ENCODE measurements at regions not wholly inside any gene's neighbourhood (a gene's known extent, or its start where the extent isn't known, plus 50 kb on each side); places are given as distances from the start of the nearest gene placed in this dataset.
"Not testable (repeated sequence)": the region's sequence is repeated elsewhere in the genome, so short reads cannot be mapped to it uniquely, and the experiment has no call there.

DNA sequence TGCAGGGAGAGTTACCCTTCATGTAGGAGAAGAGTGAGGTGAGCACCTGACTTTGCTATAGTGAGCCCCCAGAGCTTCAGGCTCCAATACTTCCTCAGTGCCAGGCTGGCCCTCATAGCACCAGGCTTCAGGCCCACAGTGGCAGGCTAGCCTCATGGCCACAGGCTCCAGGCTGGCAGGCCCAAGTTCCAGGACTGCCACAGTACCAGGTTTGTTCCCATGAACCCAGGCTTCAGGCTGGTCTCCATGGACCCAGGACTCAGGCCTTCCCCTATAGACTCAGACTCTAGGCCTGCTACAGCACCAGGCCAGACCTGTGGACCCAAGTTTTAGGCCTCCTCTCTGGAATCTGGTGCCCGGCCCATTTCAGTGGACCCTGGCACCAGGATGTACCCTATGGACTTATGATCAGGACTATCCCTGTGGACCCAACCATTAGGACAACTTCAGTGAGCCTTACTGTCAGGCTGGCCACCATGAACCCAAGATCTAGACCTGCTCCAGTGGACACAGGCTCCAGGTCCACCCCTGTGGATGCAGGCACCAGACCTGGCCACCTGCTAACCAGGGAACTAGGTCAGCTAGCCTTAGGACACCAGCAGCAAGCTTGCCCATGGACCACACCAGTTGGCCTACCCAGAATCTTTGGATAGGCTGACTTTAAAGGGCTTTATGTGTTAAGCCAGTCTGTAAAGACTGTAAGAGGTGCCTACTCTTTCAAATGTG, 658.2 kb downstream of the KLHL13 start:
- no peak for DNase-seq

DNA sequence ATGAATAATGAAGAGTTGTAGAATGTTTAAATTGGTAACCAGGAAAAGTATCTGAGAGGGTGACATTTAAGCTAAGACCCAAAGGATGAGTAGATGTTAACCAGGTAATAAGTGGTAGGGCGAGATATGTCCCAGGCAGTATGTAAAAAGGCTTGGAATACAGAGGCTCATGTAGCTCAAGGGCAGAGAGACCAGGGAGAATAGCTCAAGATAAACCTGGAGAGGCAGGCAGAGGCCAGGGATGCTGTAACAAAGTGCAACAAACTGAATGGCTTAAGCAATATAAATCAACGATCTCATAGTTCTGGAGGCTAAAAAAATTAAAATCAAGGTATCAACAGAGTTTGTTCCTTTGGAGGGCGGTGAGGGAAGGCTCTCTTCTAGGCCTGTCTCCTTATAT, 660.8 kb downstream of the KLHL13 start:
- DNase-seq: no peak

DNA sequence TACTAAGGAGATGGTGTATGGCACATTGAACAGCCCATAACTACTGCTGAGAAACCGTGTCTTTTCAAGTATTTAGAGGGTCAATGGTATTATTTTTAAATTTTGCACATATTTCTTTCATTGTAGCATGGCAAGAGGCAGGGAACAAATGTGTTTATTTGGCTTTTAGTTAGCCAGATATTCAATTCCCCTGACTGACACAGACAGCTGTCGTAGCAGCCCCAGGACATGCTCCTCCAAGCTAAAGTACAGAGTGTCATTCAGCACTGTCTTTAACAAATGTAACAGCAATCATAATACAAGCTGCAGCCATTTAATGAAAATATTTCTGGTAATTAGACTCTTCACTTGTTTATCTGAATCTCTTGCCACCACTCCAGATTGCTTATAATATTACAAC, 687.1 kb downstream of the KLHL13 start:
- peak in 2 of 3 experiments; percentile 25 to 75 for DNase-seq

DNA sequence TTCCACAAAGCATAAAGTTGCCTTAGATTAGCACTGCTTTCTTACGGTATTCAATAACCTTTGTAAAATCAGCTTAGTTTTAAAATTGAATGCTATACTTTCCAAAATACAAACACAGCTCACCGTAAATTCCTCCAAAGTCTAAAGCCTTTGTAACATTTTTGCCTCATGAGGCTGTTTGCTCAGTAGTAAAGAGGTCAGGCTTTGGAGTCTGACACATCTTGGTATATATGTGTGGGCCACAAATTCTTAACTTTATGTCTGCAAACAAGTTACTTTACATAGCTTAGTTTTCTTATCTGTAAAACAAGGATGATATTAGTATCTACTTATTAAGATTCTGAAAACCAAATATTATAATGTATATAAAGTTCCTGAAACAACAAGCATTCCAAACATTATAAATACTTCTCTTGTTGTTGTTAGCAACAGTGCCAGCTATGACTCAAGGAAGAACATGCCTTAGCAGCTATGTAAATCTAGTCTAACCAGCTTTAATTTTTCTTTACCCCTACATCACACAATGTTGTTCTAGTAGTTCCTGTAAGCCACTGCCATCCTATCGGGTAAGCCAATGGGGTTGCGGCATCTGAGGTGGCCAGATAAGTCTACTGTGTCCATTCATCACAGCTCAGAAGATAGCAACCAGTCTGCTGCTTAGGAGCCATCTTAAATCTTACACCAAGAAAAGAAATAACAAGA, 709.0 kb downstream of the KLHL13 start:
- DNase-seq: no peak

DNA sequence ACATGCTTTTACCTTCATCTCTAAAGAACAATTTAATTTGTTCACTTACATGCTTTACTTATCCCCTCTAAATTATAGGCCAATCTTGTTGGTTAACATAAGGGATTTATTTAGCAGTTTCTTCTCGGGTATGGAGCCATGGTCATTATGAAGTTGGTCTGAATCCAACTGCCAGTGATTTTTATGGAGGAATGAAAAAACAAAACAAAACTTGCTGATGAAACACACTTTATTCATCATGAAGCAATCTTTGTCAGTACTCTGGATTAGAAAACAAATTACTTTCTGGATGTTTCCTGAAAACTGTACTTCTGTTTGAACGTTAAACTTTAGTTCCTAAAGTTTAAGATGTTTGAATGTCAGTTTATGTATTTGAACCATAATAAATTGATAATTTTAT, 715.8 kb downstream of the KLHL13 start:
- no peak for DNase-seq

GRCh38 chrX:117400005-117400404, 716.6 kb downstream of the KLHL13 start:
- DNase-seq: no peak

DNA sequence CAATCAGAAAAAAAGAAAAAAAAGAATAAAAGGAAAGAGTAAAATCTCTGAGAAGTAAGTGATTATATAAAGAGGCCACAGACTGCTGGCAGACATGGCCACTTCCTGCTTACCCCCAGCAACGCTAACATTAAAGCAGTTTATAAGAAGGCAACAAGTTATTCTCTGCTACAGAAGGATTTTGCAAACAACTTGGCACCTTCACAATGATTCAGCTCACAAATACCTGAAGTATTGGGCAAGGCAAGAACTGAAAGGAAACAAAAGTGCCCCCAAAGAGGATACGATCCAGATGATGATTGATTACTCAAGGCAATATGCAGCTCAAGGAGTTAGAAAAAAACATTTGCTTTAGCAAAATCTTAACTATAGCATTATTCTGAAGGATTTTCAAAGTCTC, 718.8 kb downstream of the KLHL13 start:
- DNase-seq: no peak

- DNase-seq: not testable (repeated sequence)
These were observed 722.0 kb downstream of the KLHL13 start for GRCh38 chrX:117394506-117395070.

- not testable (repeated sequence) for DNase-seq
These were observed 724.2 kb downstream of the KLHL13 start for GRCh38 chrX:117392360-117392759.

GRCh38 chrX:117376460-117376859, 740.1 kb downstream of the KLHL13 start:
- no peak for DNase-seq

- no peak for DNase-seq
These were observed 781.4 kb downstream of the KLHL13 start for GRCh38 chrX:117335209-117335608.

- no peak for DNase-seq
These were observed 789.2 kb downstream of the KLHL13 start for GRCh38 chrX:117327373-117327772.

GRCh38 chrX:117325706-117326105, 790.9 kb downstream of the KLHL13 start:
- no peak for DNase-seq

DNA sequence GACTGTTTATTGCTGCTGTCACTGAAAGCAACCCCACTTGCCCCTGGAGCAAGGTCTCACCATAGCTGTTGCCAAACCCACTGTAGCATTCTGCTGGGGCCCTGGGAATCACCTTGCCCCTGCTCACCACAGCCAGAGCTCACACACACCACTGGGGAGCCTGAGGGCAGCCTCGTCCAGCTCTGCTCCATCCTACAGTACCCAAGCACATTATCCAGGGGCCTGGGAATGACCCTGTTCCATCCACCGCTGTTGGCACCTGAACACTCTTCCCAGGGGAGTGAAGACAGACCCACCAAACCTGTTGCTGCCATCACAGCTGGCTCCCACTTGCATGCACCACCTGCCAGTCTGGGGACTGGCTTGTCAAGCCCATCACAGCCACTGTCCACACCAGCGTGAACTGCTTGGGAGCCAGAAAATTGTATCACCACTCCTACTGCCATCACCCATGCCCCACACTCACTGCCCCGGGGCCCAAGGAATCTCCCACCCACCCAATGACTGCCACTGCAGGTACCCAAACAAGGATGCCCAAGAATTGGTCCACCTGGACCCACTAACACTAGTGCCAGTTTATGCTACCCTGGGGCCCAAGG, 811.3 kb downstream of the KLHL13 start:
- no peak for DNase-seq

DNA sequence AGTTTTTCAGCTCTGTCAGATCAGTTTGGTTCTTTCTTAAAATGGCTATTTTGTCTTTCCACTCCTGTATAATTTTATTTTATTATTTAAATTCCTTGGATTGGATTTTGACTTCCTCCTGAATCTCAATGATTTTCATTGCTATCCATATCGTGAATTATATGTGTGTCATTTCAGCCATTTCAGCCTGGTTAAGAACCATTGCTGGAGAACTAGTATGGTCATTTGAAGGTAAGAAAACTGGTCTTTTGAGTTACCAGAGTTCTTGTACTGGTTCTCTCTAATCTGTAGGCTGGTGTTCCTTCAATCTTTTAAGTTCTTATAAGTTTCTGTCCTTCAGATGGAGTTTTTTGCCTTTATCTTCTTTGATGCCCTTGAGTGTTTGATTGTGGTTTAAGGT, 815.5 kb downstream of the KLHL13 start:
- DNase-seq: no peak

GRCh38 chrX:117291760-117292159, 824.9 kb downstream of the KLHL13 start:
- DNase-seq: no peak

GRCh38 chrX:117274965-117275364, 812.2 kb upstream of the CT83 start:
- DNase-seq: no peak
